BLaER1 treated with 17β-estradiol and CSF1 and Interleukin-3, amounts not matched to agents 10 nM and 100 nM (cell line): ENCODE measurements at regions not wholly inside any gene's neighbourhood (a gene's known extent, or its start where the extent isn't known, plus 50 kb on each side); places are given as distances from the start of the nearest gene placed in this dataset.

Source experiments
- H3K27ac ChIP-seq, 11 experiments: shearing (Covaris generic); formaldehyde crosslinking; 2 replicates each; pipeline ENCODE4 v1.8.1; 2022
- H3K27me3 ChIP-seq, 11 experiments: shearing (Covaris generic); formaldehyde crosslinking; 2 replicates each; pipeline ENCODE4 v1.8.1; 2022
- H3K36me3 ChIP-seq, 11 experiments: shearing (Covaris generic); formaldehyde crosslinking; 2 replicates each; pipeline ENCODE4 v1.8.1; 2022
- H3K4me1 ChIP-seq, 10 experiments: shearing (Covaris generic); formaldehyde crosslinking; 2 replicates each; pipeline ENCODE4 v1.8.1; 2022
- H3K4me2 ChIP-seq, 11 experiments: shearing (Covaris generic); formaldehyde crosslinking; 2 replicates each; pipeline ENCODE4 v1.8.1; 2022
- H3K4me3 ChIP-seq, 10 experiments: shearing (Covaris generic); formaldehyde crosslinking; 2 replicates each; pipeline ENCODE4 v1.8.1; 2022
- H3K9ac ChIP-seq, 11 experiments: shearing (Covaris generic); formaldehyde crosslinking; 2 replicates each; pipeline ENCODE4 v1.8.1; 2022
- H3K9me3 ChIP-seq, 11 experiments: shearing (Covaris generic); formaldehyde crosslinking; replicated peaks in 1 of 11; 2 replicates each; pipeline ENCODE4 v1.8.1; 2022
- H4K20me1 ChIP-seq, 11 experiments: shearing (Covaris generic); formaldehyde crosslinking; 2 replicates each; pipeline ENCODE4 v1.8.1; 2022
- Cebpa-rat ChIP-seq, 11 experiments: shearing (Covaris generic); IDR thresholded peaks; 2 replicates each; pipeline ENCODE4 v1.8.1; 2022

DNA sequence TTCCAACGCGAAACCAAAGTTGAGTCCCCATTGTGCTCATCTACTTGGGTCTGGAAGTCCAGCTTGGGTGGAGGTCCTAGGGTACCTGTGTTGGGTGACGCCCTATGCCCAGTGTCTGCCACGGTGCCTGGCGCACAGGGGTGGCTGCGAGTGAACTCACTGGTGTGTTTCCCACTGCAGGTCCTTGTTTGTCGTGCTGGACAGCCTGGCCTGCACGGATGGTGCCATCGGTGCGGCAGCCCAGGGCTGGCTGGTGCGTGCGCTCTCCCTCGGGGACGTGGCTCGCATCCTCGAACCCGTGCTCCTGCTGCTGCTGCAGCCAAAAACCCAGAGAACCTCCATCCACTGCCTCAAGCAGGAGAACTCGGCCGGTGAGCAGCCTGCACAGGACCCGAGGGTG is 80.4 kb upstream of the MORC3 start:
- no peak overlapping the region for H3K9ac ChIP-seq
- no peak overlapping the region for H3K27ac ChIP-seq
- H4K20me1 ChIP-seq: peaks cover 0 to 9% (median 0%) of the 10 kb centered on the region in 11 experiments; a peak in 2 of 22 replicates

DNA sequence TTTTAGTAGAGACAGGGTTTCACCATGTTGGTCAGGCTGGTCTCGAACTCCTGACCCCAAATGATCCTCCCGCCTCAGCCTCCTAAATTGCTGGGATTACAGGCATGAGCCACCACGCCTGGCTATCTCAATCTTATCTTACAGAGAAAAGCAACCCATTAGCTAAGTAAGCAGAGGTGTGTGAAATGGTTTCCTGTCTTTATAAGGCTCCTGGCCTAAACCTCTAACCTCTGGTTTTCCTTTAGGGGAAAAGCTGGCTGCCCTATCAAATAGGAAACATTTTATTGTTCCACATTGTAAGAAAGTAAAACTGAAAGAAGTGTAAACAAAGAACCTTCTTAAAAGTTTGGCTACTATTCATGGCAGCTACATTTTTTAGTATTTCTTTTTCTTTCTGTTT is 78.3 kb upstream of the MORC3 start:
- TF ChIP-seq Cebpa-rat (IDR thresholded peaks at IDR 0.05): no peak
- Histone ChIP-seq H3K36me3 (peaks cover 18 to 68% (median 36%) of the 10 kb centered on the region in 11 experiments), H3K9ac (no peak overlapping the region), H3K4me2 (no peak overlapping the region), H4K20me1 (peaks cover 0 to 11% (median 0%) of the 10 kb centered on the region in 11 experiments; a peak in 2 of 22 replicates), H3K27ac (no peak overlapping the region), H3K9me3 (no peaks in the 10 kb centered on the region), H3K4me1 (peaks cover 0 to 2% (median 0%) of the 10 kb centered on the region in 10 experiments; a peak in 3 of 20 replicates), H3K4me3 (no peak overlapping the region), H3K27me3 (no peaks in the 10 kb centered on the region)

More for the DNA sequence above, 80.4 kb upstream of the MORC3 start:
- Histone ChIP-seq H3K4me1 (peaks cover 0 to 16% (median 10%) of the 10 kb centered on the region in 10 experiments; a peak in 12 of 20 replicates), H3K4me3 (no peak overlapping the region), H3K9me3 (no peaks in the 10 kb centered on the region), H3K4me2 (no peak overlapping the region), H3K36me3 (peaks cover 0 to 47% (median 15%) of the 10 kb centered on the region in 11 experiments; a peak in 13 of 22 replicates), H3K27me3 (no peaks in the 10 kb centered on the region)
- no peak for TF ChIP-seq Cebpa-rat (IDR thresholded peaks at IDR 0.05)

DNA sequence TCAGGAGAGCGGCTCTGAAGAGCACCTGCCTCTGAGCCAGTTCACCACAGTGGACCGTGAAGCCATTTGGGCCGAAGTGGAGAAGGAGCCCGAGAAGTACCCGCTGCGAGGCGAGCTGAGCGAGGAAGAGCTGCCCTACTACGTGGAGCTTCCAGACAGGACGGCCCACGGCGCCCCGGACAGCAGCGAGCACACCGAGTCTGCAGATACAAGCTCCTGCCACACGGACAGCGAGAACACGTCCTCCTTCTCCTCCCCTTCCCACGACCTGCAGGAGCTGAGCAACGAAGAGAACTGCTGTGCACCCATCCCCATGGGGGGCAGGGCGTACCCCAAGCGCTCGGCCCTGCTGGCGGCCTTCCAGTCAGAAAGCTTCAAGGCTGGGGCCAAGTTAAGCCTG is 74.9 kb upstream of the MORC3 start:
- no peaks in the 10 kb centered on the region for H3K27me3 ChIP-seq
- H4K20me1 ChIP-seq: peaks cover 0 to 5% (median 0%) of the 10 kb centered on the region in 11 experiments; a peak in 2 of 22 replicates
- no peak overlapping the region for H3K4me3 ChIP-seq
- no peaks in the 10 kb centered on the region for H3K9me3 ChIP-seq
- H3K4me2 ChIP-seq: no peak overlapping the region
- TF ChIP-seq Cebpa-rat (IDR thresholded peaks at IDR 0.05): no peak
- H3K27ac ChIP-seq: no peak overlapping the region
- peaks cover 43 to 72% (median 59%) of the 10 kb centered on the region in 11 experiments for H3K36me3 ChIP-seq
- no peak overlapping the region for H3K9ac ChIP-seq
- H3K4me1 ChIP-seq: no peaks in the 10 kb centered on the region

DNA sequence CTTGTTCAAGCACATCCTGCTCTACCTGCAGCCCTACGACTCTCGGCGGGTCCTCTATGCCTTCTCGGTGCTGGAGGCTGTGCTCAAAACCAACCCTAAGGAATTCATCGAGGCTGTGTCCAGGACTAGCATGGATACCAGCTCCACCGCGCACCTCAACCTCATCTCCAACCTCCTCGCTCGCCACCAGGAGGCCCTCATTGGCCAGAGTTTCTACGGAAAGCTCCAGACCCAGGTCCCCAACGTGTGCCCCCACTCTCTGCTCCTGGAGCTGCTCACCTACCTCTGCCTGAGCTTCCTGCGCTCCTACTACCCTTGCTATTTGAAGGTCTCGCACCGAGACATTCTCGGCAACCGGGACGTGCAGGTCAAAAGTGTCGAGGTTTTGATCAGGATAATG is 74.3 kb upstream of the MORC3 start:
- H3K27ac ChIP-seq: no peak overlapping the region

DNA sequence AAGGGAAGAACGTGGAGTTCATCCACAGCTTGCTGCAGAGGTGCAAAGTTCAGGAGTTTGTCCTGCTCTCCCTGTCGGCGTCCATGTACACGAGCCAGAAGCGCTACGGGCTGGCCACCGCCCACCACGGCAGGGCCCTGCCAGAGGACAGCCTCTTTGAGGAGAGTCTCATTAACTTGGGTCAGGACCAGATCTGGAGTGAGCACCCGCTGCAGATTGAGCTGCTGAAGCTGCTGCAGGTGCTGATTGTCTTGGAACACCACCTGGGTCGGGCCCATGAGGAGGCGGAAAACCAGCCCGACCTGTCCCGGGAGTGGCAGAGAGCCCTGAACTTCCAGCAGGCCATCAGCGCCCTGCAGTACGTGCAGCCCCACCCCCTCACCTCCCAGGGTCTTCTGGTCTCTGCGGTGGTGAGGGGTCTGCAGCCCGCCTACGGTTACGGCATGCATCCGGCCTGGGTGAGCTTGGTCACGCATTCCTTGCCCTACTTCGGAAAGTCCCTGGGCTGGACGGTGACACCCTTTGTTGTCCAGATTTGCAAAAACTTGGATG is 73.8 kb upstream of the MORC3 start:
- H3K27ac ChIP-seq: no peak overlapping the region

More for the DNA sequence above, 74.3 kb upstream of the MORC3 start:
- Histone ChIP-seq H3K9me3 (no peaks in the 10 kb centered on the region), H3K9ac (no peak overlapping the region), H3K27me3 (no peaks in the 10 kb centered on the region), H3K4me3 (no peak overlapping the region), H3K4me1 (no peaks in the 10 kb centered on the region), H3K4me2 (no peak overlapping the region), H3K36me3 (peaks cover 48 to 77% (median 64%) of the 10 kb centered on the region in 11 experiments), H4K20me1 (peaks cover 0 to 5% (median 0%) of the 10 kb centered on the region in 11 experiments; a peak in 2 of 22 replicates)
- TF ChIP-seq Cebpa-rat (IDR thresholded peaks at IDR 0.05): no peak

DNA sequence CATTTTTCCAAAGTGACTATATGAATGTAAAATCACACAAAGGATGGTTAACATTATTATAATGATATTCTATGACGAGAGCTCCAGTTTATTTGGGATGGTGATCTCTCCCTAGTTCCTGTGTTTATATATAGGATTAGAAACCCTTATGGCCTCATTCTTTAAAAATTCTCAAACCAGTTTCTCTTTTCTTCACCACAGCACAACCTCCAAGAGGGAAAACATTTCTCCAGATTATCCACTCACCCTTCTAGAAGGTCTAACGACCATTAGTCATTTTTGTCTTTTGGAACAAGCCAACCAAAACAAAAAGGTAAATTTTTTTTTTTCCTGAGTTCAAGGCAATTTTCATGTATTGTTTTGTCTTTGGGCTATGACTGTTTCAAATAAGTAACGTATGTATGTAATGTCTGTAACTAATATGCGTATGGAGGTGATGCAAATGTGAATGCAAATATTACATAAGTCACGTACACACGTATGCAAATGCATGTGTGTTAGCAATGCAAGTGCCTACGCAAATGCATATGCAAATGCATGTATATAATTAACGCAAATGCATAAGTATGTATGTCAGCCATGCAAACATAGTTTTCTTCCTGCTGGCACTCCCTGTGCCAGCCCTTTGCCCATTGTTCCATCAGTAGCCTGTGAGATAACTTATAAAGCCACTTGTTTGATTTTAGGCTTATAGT is 72.5 kb upstream of the MORC3 start:
- no peaks in the 10 kb centered on the region for H3K4me1 ChIP-seq
- H3K4me2 ChIP-seq: no peak overlapping the region
- no peak for TF ChIP-seq Cebpa-rat (IDR thresholded peaks at IDR 0.05)
- peaks cover 58 to 90% (median 79%) of the 10 kb centered on the region in 11 experiments for H3K36me3 ChIP-seq
- no peak overlapping the region for H3K9ac ChIP-seq
- H4K20me1 ChIP-seq: peaks cover 0 to 5% (median 0%) of the 10 kb centered on the region in 11 experiments; a peak in 2 of 22 replicates
- H3K27ac ChIP-seq: no peak overlapping the region
- no peaks in the 10 kb centered on the region for H3K27me3 ChIP-seq
- no peaks in the 10 kb centered on the region for H3K9me3 ChIP-seq
- H3K4me3 ChIP-seq: no peak overlapping the region

More for the DNA sequence above, 73.8 kb upstream of the MORC3 start:
- no peak overlapping the region for H3K4me2 ChIP-seq
- H3K9me3 ChIP-seq: no peaks in the 10 kb centered on the region
- no peak overlapping the region for H3K9ac ChIP-seq
- no peaks in the 10 kb centered on the region for H3K27me3 ChIP-seq
- no peak for TF ChIP-seq Cebpa-rat (IDR thresholded peaks at IDR 0.05)
- peaks cover 53 to 82% (median 70%) of the 10 kb centered on the region in 11 experiments for H3K36me3 ChIP-seq
- no peaks in the 10 kb centered on the region for H3K4me1 ChIP-seq
- peaks cover 0 to 5% (median 0%) of the 10 kb centered on the region in 11 experiments; a peak in 2 of 22 replicates for H4K20me1 ChIP-seq
- no peak overlapping the region for H3K4me3 ChIP-seq

DNA sequence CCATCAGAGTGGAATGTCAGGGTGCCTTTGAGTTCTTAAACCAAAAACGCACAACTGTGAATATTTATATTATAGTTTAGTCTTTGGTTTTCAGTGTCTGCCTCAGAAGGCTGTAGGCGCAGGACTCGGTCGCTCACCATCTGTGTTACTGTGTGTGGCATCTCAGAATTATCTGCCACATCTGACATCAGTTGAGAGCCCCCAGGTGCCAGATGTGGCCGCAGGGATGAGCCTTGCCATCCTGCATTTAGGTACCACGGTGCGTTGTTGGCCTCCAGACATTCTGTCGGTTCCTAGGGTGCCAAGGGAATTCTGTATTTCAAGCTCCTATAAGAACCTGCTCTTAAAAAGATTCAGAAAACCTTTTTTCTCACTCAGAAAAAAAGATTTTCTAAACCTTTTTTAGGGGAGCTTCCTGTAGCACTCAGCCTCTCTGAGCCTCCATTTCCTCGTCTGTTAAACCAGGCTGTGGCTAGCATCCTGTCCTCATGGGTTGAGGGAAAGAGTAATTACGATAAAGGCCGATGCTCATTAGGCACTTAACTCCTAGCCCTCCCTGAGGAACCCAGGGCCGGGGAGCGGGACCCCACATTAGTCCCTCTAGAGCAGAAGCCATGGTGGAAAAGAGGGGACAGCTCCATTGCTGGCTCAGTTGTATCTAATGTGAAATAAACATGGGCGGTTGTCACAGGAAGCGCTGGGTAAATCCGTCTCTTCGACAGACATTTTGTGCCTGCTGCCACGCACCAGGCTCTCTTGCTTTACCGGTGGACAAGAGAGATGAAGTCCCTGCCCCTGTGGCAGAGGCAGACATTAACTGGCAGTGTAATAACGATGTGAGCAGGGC is 70.2 kb upstream of the MORC3 start:
- no peaks in the 10 kb centered on the region for H3K27me3 ChIP-seq
- H3K4me1 ChIP-seq: peaks cover 0 to 17% (median 4%) of the 10 kb centered on the region in 10 experiments; a peak in 10 of 20 replicates
- no peak overlapping the region for H3K4me2 ChIP-seq
- no peak overlapping the region for H3K4me3 ChIP-seq
- peaks cover 0 to 5% (median 0%) of the 10 kb centered on the region in 11 experiments; a peak in 2 of 22 replicates for H4K20me1 ChIP-seq
- H3K9ac ChIP-seq: no peak overlapping the region
- no peak overlapping the region for H3K27ac ChIP-seq
- H3K9me3 ChIP-seq: no peaks in the 10 kb centered on the region
- H3K36me3 ChIP-seq: peaks cover 68 to 98% (median 88%) of the 10 kb centered on the region in 11 experiments
- TF ChIP-seq Cebpa-rat (IDR thresholded peaks at IDR 0.05): no peak

DNA sequence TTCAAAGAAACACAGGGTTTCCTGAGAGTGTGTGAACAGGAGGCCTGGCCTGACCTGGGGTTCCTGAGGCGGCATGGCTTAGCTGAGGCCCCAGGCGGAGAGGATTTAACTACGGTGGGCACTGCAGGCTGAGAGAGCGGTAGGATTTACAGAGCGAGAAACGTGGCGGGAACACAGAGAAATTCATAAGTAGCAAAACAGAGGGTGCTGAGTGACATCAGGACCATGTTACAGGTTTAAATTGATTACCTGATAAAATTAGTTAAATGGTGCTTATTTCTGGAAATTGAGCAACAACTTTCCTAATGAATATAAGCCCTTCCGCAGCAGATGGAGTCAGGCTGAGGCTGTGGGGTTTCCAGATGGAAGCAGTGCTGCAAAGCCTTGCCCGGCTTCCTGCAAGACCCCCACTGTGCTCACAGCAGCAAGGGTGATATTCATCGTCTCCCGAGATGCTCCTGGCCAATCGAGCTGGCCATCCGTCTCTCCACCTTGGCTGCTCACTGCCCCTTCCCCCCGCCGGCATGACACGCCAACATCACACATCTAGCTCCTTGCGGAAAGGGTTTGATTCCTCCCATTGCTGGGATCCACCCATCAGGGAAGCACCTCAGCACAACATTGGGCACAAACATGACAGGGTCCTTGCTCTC is 69.4 kb upstream of the MORC3 start:
- TF ChIP-seq Cebpa-rat (IDR thresholded peaks at IDR 0.05): no peak
- peaks cover 60 to 98% (median 83%) of the 10 kb centered on the region in 11 experiments for H3K36me3 ChIP-seq
- H3K4me3 ChIP-seq: no peak overlapping the region
- peaks cover 0 to 17% (median 4%) of the 10 kb centered on the region in 10 experiments; a peak in 10 of 20 replicates for H3K4me1 ChIP-seq
- H4K20me1 ChIP-seq: peaks cover 0 to 5% (median 0%) of the 10 kb centered on the region in 11 experiments; a peak in 1 of 22 replicates
- H3K9me3 ChIP-seq: no peaks in the 10 kb centered on the region
- H3K27me3 ChIP-seq: no peaks in the 10 kb centered on the region
- no peak overlapping the region for H3K4me2 ChIP-seq
- H3K27ac ChIP-seq: no peak overlapping the region
- no peak overlapping the region for H3K9ac ChIP-seq
